ENCODE measurements at regions not wholly inside any gene's neighbourhood (a gene's known extent, or its start where the extent isn't known, plus 50 kb on each side); places are given as distances from the start of the nearest gene placed in this dataset.
"Not testable (repeated sequence)": the region's sequence is repeated elsewhere in the genome, so short reads cannot be mapped to it uniquely, and the experiment has no call there.

DNA sequence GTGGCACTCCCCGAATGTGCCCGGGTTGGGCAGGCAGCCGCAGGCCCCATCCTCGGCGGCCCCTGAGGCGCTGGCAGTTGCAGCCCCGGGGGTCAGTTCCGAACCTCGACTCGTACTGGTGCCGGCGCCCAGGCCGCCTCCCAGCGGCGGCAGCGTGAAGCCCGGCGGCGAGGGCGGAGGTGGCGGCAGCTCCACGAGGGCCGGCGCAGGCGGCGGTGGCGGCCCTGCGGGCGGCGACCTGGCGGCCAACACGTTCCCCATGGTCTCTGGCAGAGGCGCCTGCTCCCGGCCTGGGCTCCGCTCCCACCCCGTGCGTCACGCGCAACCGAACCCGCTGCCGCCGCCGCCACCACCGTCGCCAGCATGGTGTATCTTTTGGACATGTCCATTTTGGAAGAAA, 196.3 kb downstream of the CCDC74A start:
- Histone ChIP-seq H3K79me2 (ENCODE audit: control insufficient read depth, insufficient read depth, low read length) (no peaks in the 10 kb centered on the region), H3K27ac (ENCODE audit: control insufficient read depth, insufficient read depth, low read length) (no peak overlapping the region), H3K9ac (ENCODE audit: control insufficient read depth, extremely low read depth, insufficient read depth, low read length) (no peak overlapping the region), H2AFZ (ENCODE audit: control insufficient read depth, low read length) (no peak overlapping the region), H3K4me2 (ENCODE audit: control insufficient read depth, extremely low read depth, insufficient read depth, low read depth, low read length) (no peak overlapping the region), H3K9me3 (ENCODE audit: control insufficient read depth, low read depth, low read length) (no peaks in the 10 kb centered on the region), H3K27me3 (ENCODE audit: control insufficient read depth, extremely low read depth, insufficient read depth, low read length) (no peaks in the 10 kb centered on the region), H3K4me1 (ENCODE audit: control insufficient read depth, extremely low read depth, insufficient read depth, low read length) (no peaks in the 10 kb centered on the region), H3K36me3 (ENCODE audit: control insufficient read depth in 2 of 2, extremely low read depth in 1 of 2, insufficient read depth in 2 of 2, low read length in 2 of 2) (no peaks in the 10 kb centered on the region), H3K4me3 (ENCODE audit: control insufficient read depth in 2 of 3, extremely low read depth in 1 of 3, insufficient read depth in 2 of 3, low read depth in 1 of 3, low read length in 3 of 3) (no peak overlapping the region), H3K9me1 (ENCODE audit: control insufficient read depth, extremely low read depth, insufficient read depth, low read length) (no peaks in the 10 kb centered on the region), H4K20me1 (ENCODE audit: control insufficient read depth, extremely low read depth, insufficient read depth, low read length) (no peaks in the 10 kb centered on the region)
- TF ChIP-seq EZH2 (IDR thresholded peaks at IDR 0.05; ENCODE audit: low read length), result no peak
- TF ChIP-seq, protein P1, sequence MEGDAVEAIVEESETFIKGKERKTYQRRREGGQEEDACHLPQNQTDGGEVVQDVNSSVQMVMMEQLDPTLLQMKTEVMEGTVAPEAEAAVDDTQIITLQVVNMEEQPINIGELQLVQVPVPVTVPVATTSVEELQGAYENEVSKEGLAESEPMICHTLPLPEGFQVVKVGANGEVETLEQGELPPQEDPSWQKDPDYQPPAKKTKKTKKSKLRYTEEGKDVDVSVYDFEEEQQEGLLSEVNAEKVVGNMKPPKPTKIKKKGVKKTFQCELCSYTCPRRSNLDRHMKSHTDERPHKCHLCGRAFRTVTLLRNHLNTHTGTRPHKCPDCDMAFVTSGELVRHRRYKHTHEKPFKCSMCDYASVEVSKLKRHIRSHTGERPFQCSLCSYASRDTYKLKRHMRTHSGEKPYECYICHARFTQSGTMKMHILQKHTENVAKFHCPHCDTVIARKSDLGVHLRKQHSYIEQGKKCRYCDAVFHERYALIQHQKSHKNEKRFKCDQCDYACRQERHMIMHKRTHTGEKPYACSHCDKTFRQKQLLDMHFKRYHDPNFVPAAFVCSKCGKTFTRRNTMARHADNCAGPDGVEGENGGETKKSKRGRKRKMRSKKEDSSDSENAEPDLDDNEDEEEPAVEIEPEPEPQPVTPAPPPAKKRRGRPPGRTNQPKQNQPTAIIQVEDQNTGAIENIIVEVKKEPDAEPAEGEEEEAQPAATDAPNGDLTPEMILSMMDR (optimal IDR thresholded peaks at IDR 0.05 in 1 of 3, IDR thresholded peaks at IDR 0.05 in 1 of 3, conservative IDR thresholded peaks at IDR 0.05 in 1 of 3; ENCODE audit: extremely low read depth in 1 of 3, insufficient read depth in 2 of 3, low read length in 3 of 3), result no peak
- DNase-seq (ENCODE audit: low read depth, low spot score), result no peak
- no peak for FAIRE-seq
- dilution Hi-C loops (cut with MboI; ENCODE audit: extremely low pct_ligation_motif_present, low sequenced_read_pairs), result no loop called here

DNA sequence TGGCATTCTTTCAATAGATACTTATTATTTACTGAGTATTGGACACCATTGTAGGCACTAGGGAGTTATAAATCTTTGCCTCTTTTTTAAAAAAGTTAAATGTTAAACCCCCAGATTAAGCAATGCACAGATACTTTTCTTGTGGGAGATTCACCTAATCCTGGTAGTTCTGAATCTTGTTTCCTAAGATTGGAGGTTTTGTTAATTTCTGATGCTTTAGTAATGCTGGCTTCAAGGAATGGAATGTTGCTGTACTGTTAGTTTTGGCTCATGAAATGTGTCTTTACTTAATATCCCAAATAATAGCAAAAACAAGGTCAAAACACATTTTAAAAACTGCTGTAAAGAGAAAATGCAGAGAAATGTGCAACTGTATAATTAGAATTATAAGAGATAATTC, 200.8 kb downstream of the CCDC74A start:
- H3K4me3 ChIP-seq (ENCODE audit: control insufficient read depth in 2 of 3, extremely low read depth in 1 of 3, insufficient read depth in 2 of 3, low read depth in 1 of 3, low read length in 3 of 3); H4K20me1 ChIP-seq (ENCODE audit: control insufficient read depth, extremely low read depth, insufficient read depth, low read length); dilution Hi-C loops (cut with MboI; ENCODE audit: extremely low pct_ligation_motif_present, low sequenced_read_pairs); H3K27ac ChIP-seq (ENCODE audit: control insufficient read depth, insufficient read depth, low read length); H3K27me3 ChIP-seq (ENCODE audit: control insufficient read depth, extremely low read depth, insufficient read depth, low read length); H3K36me3 ChIP-seq (ENCODE audit: control insufficient read depth in 2 of 2, extremely low read depth in 1 of 2, insufficient read depth in 2 of 2, low read length in 2 of 2); H3K9ac ChIP-seq (ENCODE audit: control insufficient read depth, extremely low read depth, insufficient read depth, low read length); H3K9me1 ChIP-seq (ENCODE audit: control insufficient read depth, extremely low read depth, insufficient read depth, low read length); FAIRE-seq; H3K4me2 ChIP-seq (ENCODE audit: control insufficient read depth, extremely low read depth, insufficient read depth, low read depth, low read length); H2AFZ ChIP-seq (ENCODE audit: control insufficient read depth, low read length); H3K79me2 ChIP-seq (ENCODE audit: control insufficient read depth, insufficient read depth, low read length); DNase-seq (ENCODE audit: low read depth, low spot score); H3K4me1 ChIP-seq (ENCODE audit: control insufficient read depth, extremely low read depth, insufficient read depth, low read length); H3K9me3 ChIP-seq (ENCODE audit: control insufficient read depth, low read depth, low read length): not testable (repeated sequence)

DNA sequence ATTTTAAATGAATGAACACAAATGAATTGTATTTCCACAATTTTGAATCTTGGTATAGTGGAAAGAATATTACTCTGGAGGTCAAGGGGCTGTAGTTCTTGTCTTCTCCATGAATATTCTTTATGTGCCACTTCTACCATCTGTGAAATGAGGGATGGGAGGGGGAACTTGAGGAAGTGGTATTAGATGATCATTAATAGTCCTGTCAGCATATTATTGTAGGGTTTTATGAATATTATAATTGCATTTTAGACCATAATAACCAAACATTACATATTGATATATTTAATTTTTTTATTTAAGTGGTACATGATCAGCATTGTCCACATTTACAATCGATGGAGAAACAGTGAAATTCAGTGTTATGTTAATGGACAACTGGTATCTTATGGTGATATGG, 205.8 kb downstream of the CCDC74A start:
- dilution Hi-C loops (cut with MboI; ENCODE audit: extremely low pct_ligation_motif_present, low sequenced_read_pairs); H2AFZ ChIP-seq (ENCODE audit: control insufficient read depth, low read length); DNase-seq (ENCODE audit: low read depth, low spot score); H3K27me3 ChIP-seq (ENCODE audit: control insufficient read depth, extremely low read depth, insufficient read depth, low read length); H3K36me3 ChIP-seq (ENCODE audit: control insufficient read depth in 2 of 2, extremely low read depth in 1 of 2, insufficient read depth in 2 of 2, low read length in 2 of 2); H3K4me2 ChIP-seq (ENCODE audit: control insufficient read depth, extremely low read depth, insufficient read depth, low read depth, low read length); H3K4me3 ChIP-seq (ENCODE audit: control insufficient read depth in 2 of 3, extremely low read depth in 1 of 3, insufficient read depth in 2 of 3, low read depth in 1 of 3, low read length in 3 of 3); H3K9me1 ChIP-seq (ENCODE audit: control insufficient read depth, extremely low read depth, insufficient read depth, low read length); H3K9ac ChIP-seq (ENCODE audit: control insufficient read depth, extremely low read depth, insufficient read depth, low read length); H4K20me1 ChIP-seq (ENCODE audit: control insufficient read depth, extremely low read depth, insufficient read depth, low read length); FAIRE-seq; H3K9me3 ChIP-seq (ENCODE audit: control insufficient read depth, low read depth, low read length); H3K4me1 ChIP-seq (ENCODE audit: control insufficient read depth, extremely low read depth, insufficient read depth, low read length); H3K79me2 ChIP-seq (ENCODE audit: control insufficient read depth, insufficient read depth, low read length); H3K27ac ChIP-seq (ENCODE audit: control insufficient read depth, insufficient read depth, low read length): not testable (repeated sequence)

DNA sequence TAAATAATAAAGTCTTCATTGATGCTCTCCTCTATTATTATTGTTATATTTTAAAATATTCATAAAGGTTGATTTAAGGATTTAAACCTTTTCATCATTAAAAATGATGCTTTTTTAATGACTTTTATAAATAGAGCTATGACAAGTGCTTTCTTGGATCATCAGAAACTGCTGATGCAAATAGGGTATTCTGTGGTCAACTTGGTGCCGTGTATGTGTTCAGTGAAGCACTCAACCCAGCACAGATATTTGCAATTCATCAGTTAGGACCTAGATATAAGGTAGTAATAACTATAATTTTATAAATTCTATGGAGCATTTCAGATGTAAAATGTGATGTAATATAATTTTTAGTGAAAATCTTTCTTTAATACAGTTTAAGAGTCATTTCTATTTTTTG, 208.7 kb downstream of the CCDC74A start:
- H3K4me1 ChIP-seq (ENCODE audit: control insufficient read depth, extremely low read depth, insufficient read depth, low read length); H3K9ac ChIP-seq (ENCODE audit: control insufficient read depth, extremely low read depth, insufficient read depth, low read length); H3K27ac ChIP-seq (ENCODE audit: control insufficient read depth, insufficient read depth, low read length); H2AFZ ChIP-seq (ENCODE audit: control insufficient read depth, low read length); H3K9me1 ChIP-seq (ENCODE audit: control insufficient read depth, extremely low read depth, insufficient read depth, low read length); DNase-seq (ENCODE audit: low read depth, low spot score); H3K27me3 ChIP-seq (ENCODE audit: control insufficient read depth, extremely low read depth, insufficient read depth, low read length); H4K20me1 ChIP-seq (ENCODE audit: control insufficient read depth, extremely low read depth, insufficient read depth, low read length); H3K9me3 ChIP-seq (ENCODE audit: control insufficient read depth, low read depth, low read length); H3K4me2 ChIP-seq (ENCODE audit: control insufficient read depth, extremely low read depth, insufficient read depth, low read depth, low read length); H3K36me3 ChIP-seq (ENCODE audit: control insufficient read depth in 2 of 2, extremely low read depth in 1 of 2, insufficient read depth in 2 of 2, low read length in 2 of 2); H3K79me2 ChIP-seq (ENCODE audit: control insufficient read depth, insufficient read depth, low read length); FAIRE-seq; H3K4me3 ChIP-seq (ENCODE audit: control insufficient read depth in 2 of 3, extremely low read depth in 1 of 3, insufficient read depth in 2 of 3, low read depth in 1 of 3, low read length in 3 of 3); dilution Hi-C loops (cut with MboI; ENCODE audit: extremely low pct_ligation_motif_present, low sequenced_read_pairs): not testable (repeated sequence)
